22Rv1 (cell line): ENCODE measurements at regions not wholly inside any gene's neighbourhood (a gene's known extent, or its start where the extent isn't known, plus 50 kb on each side); places are given as distances from the start of the nearest gene placed in this dataset.

Experiments used
- ZFX ChIP-seq: fragments of 450-650 bp; IDR thresholded peaks from 2 replicates; pipeline ENCODE4 v1.6.1; 2017; ENCODE audit warnings: antibody characterized with exemption, borderline replicate concordance
- TF ChIP-seq, protein P1 (sequence below): fragments of 450-650 bp; IDR thresholded peaks from 2 replicates; pipeline ENCODE4 v1.5.1; 2017; ENCODE audit warnings: mild to moderate bottlenecking

DNA sequence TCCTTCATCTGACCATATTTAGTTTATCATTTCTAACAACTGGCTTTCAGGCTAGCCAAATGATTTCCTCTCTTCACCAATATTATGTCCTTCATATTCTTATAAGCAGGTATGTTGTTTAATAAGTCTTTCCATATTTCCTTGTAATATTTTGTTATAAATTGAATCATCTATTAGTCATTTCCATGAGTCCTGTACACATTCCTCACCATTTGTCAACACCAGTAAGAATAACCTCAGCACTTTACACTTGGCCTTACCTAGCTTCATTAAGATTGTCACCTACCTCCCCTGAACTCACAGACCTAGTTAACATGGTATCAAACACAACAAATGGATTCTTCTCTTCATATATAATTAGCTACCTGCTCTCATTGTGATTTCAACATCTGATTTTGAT, 282.3 kb downstream of the SEMA3D start:
- TF ChIP-seq, protein P1, sequence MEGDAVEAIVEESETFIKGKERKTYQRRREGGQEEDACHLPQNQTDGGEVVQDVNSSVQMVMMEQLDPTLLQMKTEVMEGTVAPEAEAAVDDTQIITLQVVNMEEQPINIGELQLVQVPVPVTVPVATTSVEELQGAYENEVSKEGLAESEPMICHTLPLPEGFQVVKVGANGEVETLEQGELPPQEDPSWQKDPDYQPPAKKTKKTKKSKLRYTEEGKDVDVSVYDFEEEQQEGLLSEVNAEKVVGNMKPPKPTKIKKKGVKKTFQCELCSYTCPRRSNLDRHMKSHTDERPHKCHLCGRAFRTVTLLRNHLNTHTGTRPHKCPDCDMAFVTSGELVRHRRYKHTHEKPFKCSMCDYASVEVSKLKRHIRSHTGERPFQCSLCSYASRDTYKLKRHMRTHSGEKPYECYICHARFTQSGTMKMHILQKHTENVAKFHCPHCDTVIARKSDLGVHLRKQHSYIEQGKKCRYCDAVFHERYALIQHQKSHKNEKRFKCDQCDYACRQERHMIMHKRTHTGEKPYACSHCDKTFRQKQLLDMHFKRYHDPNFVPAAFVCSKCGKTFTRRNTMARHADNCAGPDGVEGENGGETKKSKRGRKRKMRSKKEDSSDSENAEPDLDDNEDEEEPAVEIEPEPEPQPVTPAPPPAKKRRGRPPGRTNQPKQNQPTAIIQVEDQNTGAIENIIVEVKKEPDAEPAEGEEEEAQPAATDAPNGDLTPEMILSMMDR = no peak
- no peak for TF ChIP-seq ZFX
